ENCODE measurements at regions not wholly inside any gene's neighbourhood (a gene's known extent, or its start where the extent isn't known, plus 50 kb on each side); places are given as distances from the start of the nearest gene placed in this dataset.

DNA sequence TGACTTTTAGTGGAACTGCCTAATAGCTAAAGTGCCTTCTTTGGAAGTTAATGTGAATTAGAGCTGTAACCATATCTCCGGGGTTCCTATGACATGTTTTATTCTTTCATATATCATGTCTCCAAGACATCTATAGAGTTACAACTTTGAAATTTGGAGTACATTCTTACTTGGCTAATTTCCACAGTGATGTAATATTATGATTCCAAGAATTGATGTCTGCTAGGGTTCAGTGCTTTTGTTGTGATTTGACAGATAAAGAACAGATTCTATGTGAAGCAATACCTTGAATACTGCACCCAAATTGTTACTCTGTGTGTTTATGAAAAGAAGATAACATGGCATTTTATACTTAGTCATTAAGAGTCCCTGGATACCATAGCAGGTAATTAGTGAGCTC, 934.3 kb downstream of the NTRK3 start:
- no peaks in the 10 kb centered on the region for H3K27me3 ChIP-seq (ENCODE audit: insufficient read depth, low read length)
- POLR2A ChIA-PET, result no interaction called here
- no peaks in the 10 kb centered on the region for H4K20me1 ChIP-seq (ENCODE audit: insufficient read depth)
- no peaks in the 10 kb centered on the region for H3K4me1 ChIP-seq (ENCODE audit: control insufficient read depth in 1 of 2, insufficient read depth in 2 of 2, low read length in 2 of 2)
- H3K27ac ChIP-seq (ENCODE audit: low read depth, low read length), result no peak overlapping the region
- CTCF ChIA-PET, result no interaction called here
- DNase-seq (ENCODE audit: low read depth, low spot score), result no peak
- no peak overlapping the region for H2AFZ ChIP-seq (ENCODE audit: low read depth, low read length, poor library complexity, severe bottlenecking)
- H3K9ac ChIP-seq (ENCODE audit: low read length), result no peak overlapping the region
- H3K4me2 ChIP-seq (ENCODE audit: low read length), result no peak overlapping the region
- BruUV-seq (replicated peaks), result no TSS peak
- RAD21 ChIA-PET (ENCODE audit: low non-redundant PET in 1 of 2, low total read pairs in 2 of 2, uncharacterized antibody in 2 of 2, unreplicated experiment in 2 of 2), result no interaction called here
- intact Hi-C loops (cut with micrococcal nuclease), result no loop called here
- peaks cover 8 to 17% of the 10 kb centered on the region in 2 experiments; a peak in 3 of 4 replicates for H3K9me3 ChIP-seq (ENCODE audit: control insufficient read depth in 1 of 2, insufficient read depth in 1 of 2, low read depth in 1 of 2, low read length in 2 of 2)
- no peaks in the 10 kb centered on the region for H3K36me3 ChIP-seq (ENCODE audit: control insufficient read depth in 1 of 2, insufficient read depth in 2 of 2, low read length in 2 of 2)
- no peak overlapping the region for H3K4me3 ChIP-seq (replicated peaks in 1 of 2; ENCODE audit: low read depth in 1 of 2, low read length in 2 of 2)
- no peak for TF ChIP-seq RAD21 (IDR thresholded peaks at IDR 0.05; ENCODE audit: low read depth)
- TF ChIP-seq YY1 (IDR thresholded peaks at IDR 0.05; ENCODE audit: extremely low read depth, insufficient replicate concordance, low read depth, low read length), result no peak
- TF ChIP-seq, protein P1, sequence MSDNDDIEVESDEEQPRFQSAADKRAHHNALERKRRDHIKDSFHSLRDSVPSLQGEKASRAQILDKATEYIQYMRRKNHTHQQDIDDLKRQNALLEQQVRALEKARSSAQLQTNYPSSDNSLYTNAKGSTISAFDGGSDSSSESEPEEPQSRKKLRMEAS (IDR thresholded peaks at IDR 0.05), result no peak
- TF ChIP-seq EZH2phosphoT487 (IDR thresholded peaks at IDR 0.05; ENCODE audit: borderline replicate concordance), result no peak
- TF ChIP-seq, protein P2, sequence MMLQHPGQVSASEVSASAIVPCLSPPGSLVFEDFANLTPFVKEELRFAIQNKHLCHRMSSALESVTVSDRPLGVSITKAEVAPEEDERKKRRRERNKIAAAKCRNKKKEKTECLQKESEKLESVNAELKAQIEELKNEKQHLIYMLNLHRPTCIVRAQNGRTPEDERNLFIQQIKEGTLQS (IDR thresholded peaks at IDR 0.05), result no peak
- TF ChIP-seq CBX3 (IDR thresholded peaks at IDR 0.05; ENCODE audit: low read depth), result no peak
- H3K9me2 ChIP-seq (ENCODE audit: insufficient read depth), result no peaks in the 10 kb centered on the region
- ATAC-seq, result no peak
- no peaks in the 10 kb centered on the region for H3K79me2 ChIP-seq (ENCODE audit: insufficient read depth, low read length)

DNA sequence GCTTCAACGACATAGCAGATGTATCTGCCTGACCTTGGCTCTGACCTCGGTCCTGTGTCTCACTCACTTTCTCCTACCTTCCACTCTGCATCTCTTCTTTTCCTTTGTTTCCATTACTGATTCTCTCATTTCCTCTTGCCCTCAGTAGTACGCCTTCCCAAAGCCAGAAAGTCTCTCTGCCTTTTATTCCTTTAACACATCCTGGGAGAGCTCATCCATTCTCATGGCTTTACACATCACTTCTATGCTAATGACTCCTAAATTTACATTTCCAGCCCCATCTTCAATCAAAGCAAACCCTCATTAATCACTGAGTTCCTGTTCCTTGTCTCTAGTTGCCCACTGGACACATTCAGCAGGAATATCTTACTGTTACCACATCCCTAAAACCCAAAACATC, 938.6 kb downstream of the NTRK3 start:
- Histone ChIP-seq H3K9me2 (ENCODE audit: insufficient read depth) (no peaks in the 10 kb centered on the region), H3K79me2 (ENCODE audit: insufficient read depth, low read length) (no peaks in the 10 kb centered on the region), H3K9me3 (ENCODE audit: control insufficient read depth in 1 of 2, insufficient read depth in 1 of 2, low read depth in 1 of 2, low read length in 2 of 2) (peaks cover 20 to 21% of the 10 kb centered on the region in 2 experiments; a peak in 2 of 4 replicates), H3K36me3 (ENCODE audit: control insufficient read depth in 1 of 2, insufficient read depth in 2 of 2, low read length in 2 of 2) (no peaks in the 10 kb centered on the region), H3K9ac (ENCODE audit: low read length) (no peak overlapping the region), H3K4me1 (ENCODE audit: control insufficient read depth in 1 of 2, insufficient read depth in 2 of 2, low read length in 2 of 2) (no peaks in the 10 kb centered on the region), H4K20me1 (ENCODE audit: insufficient read depth) (no peaks in the 10 kb centered on the region), H3K27ac (ENCODE audit: low read depth, low read length) (no peak overlapping the region), H2AFZ (ENCODE audit: low read depth, low read length, poor library complexity, severe bottlenecking) (no peak overlapping the region), H3K4me2 (ENCODE audit: low read length) (no peak overlapping the region), H3K27me3 (ENCODE audit: insufficient read depth, low read length) (no peaks in the 10 kb centered on the region), H3K4me3 (replicated peaks in 1 of 2; ENCODE audit: low read depth in 1 of 2, low read length in 2 of 2) (no peak overlapping the region)
- RAD21 ChIA-PET (ENCODE audit: low non-redundant PET in 1 of 2, low total read pairs in 2 of 2, uncharacterized antibody in 2 of 2, unreplicated experiment in 2 of 2), result no interaction called here
- no peak for DNase-seq (ENCODE audit: low read depth, low spot score)
- no TSS peak for BruUV-seq (replicated peaks)
- TF ChIP-seq EZH2 (IDR thresholded peaks at IDR 0.05) (no peak), FOSL1 (IDR thresholded peaks at IDR 0.05; ENCODE audit: low read depth) (no peak), SP1 (IDR thresholded peaks at IDR 0.05; ENCODE audit: low read depth) (no peak), ELF1 (IDR thresholded peaks at IDR 0.05; ENCODE audit: borderline replicate concordance, low read depth) (no peak), ZFX (IDR thresholded peaks at IDR 0.05) (no peak), EGR1 (IDR thresholded peaks at IDR 0.05; ENCODE audit: low read depth) (no peak), EZH2phosphoT487 (IDR thresholded peaks at IDR 0.05; ENCODE audit: borderline replicate concordance) (no peak), JUND (IDR thresholded peaks at IDR 0.05) (no peak), ZNF274 (IDR thresholded peaks at IDR 0.05; ENCODE audit: low read depth, low read length) (no peak), SRF (IDR thresholded peaks at IDR 0.05; ENCODE audit: low read depth) (no peak), CBX3 (IDR thresholded peaks at IDR 0.05; ENCODE audit: low read depth) (no peak), POLR2A (IDR thresholded peaks at IDR 0.05; ENCODE audit: borderline replicate concordance, extremely low read depth, insufficient read depth, insufficient read length) (no peak)
- TF ChIP-seq, protein P3, sequence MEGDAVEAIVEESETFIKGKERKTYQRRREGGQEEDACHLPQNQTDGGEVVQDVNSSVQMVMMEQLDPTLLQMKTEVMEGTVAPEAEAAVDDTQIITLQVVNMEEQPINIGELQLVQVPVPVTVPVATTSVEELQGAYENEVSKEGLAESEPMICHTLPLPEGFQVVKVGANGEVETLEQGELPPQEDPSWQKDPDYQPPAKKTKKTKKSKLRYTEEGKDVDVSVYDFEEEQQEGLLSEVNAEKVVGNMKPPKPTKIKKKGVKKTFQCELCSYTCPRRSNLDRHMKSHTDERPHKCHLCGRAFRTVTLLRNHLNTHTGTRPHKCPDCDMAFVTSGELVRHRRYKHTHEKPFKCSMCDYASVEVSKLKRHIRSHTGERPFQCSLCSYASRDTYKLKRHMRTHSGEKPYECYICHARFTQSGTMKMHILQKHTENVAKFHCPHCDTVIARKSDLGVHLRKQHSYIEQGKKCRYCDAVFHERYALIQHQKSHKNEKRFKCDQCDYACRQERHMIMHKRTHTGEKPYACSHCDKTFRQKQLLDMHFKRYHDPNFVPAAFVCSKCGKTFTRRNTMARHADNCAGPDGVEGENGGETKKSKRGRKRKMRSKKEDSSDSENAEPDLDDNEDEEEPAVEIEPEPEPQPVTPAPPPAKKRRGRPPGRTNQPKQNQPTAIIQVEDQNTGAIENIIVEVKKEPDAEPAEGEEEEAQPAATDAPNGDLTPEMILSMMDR (IDR thresholded peaks at IDR 0.05 in 2 of 3, conservative IDR thresholded peaks at IDR 0.05 in 1 of 3; ENCODE audit: borderline replicate concordance in 1 of 3, insufficient read depth in 1 of 3, low read depth in 2 of 3, low read length in 2 of 3), result no peak
- intact Hi-C loops (cut with micrococcal nuclease), result no loop called here
- CTCF ChIA-PET, result no interaction called here
- ATAC-seq, result no peak
- POLR2A ChIA-PET, result no interaction called here
